Stimulated activated CD4-positive, alpha-beta T cell treated with anti-CD3 and anti-CD28 coated beads, Interleukin-1b, Interleukin-23, amount 100 ng/mL, for 48 hours (primary cell): ENCODE measurements at regions not wholly inside any gene's neighbourhood (a gene's known extent, or its start where the extent isn't known, plus 50 kb on each side); places are given as distances from the start of the nearest gene placed in this dataset.
"Not testable (repeated sequence)": the region's sequence is repeated elsewhere in the genome, so short reads cannot be mapped to it uniquely, and the experiment has no call there.

Experiments
- DNase-seq: peaks from one replicate; pipeline ENCODE4 v3.0.0-alpha.2; 2020

DNA sequence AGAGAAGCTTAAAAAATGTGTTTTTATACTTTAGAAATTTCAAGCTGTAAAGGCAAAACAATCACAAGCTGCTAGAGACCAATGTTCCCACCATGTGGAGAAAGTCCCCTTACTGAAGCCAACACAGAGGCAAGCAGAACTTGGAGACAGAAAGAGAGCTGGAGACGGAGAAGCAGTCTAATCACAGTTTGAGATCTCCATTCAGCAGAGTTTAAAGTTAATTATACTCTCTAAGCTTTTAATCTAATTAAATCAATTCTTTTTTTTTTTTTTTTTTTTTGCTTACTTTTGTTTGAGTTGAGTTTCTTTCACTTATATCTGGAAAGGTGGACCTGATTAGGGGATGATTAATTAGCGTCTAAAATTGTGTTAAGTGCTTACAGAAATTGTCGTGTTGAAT lies 1534.3 kb downstream of the MAT2B start:
- DNase-seq = no peak

DNA sequence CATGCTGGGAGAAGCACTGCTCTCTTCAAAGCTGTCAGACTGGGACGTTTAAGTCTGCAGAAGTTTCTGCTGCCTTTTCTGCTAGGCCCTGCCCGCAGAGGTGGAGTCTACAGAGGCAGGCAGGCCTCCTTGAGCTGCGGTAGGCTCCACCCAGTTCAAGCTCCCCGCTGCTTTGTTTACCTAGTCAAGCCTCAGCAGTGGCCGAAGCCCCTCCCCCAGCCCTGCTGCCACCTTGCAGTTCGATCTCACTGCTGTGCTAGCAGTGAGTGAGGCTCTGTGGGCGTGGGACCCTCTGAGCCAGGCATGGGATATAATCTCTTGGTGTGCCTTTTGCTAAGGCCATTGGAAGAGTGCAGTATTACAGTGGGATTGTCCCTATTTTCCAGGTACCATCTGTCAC lies 1540.5 kb downstream of the MAT2B start:
- not testable (repeated sequence) for DNase-seq

DNA sequence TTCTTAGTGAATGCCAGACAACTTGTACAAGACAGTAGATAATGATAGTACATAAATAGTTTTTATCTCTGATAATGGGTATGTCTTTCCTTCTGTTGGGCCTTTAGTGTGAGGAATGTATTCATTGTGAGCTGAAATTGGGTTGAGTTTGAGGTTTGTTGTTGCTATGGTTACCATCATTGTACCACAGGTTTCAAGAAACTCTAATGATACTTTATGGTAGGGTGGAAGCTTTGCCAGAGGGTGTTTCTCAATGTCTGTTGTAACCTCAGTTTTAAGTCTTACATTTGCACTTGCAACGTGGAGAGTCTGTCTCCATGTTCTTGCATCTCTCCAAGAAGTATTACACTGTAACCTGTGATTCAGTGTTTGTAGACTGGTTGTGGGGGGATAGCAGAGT lies 1550.1 kb downstream of the MAT2B start:
- DNase-seq = no peak

DNA sequence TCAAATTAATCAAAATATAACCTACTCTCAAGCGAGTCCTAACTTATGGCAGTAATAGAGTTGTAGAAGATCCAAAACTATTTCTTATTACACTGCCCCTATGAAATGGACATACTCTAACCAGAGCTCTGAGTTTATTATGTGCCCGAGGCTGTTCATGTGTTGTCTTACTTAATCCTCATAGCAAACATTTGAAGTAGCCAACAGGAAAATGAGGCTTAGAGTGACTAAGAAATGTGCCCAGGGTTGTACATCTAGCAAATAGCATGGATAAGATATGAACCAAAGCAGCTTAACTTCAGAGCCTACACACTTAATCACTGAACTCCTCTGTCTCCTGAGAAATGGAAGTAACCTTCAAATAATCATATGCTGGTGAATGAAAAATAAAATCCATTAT lies 1551.7 kb downstream of the MAT2B start:
- DNase-seq = no peak

DNA sequence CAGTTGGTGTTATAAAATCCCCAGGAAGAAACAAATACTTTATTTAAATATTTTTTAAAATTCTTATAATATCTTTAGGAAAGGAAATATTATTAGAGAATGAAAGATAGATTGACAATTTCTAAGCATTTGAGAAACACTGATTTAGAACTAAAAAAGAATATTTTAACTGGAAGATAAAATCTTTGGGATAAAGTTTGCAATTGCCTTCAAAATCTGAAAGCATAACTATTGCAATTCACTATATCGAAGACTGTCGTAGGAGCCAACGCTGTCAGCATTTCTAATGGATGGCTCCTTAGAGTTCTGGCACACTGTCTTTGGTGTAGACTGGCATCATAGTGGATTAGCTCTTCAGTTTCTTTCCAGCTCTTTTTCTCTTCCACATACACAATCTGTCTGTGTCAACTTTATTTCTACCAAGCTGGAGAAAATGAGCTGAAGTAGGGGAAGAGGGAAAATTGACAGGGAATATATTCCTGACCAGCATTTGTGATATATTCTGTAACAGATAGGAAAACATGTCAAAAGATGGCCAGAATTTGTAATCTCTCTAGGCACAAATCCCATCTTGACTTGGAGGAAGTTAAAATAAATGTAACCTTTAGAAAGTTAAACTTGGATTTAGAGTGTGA lies 1561.4 kb downstream of the MAT2B start:
- DNase-seq = no peak

DNA sequence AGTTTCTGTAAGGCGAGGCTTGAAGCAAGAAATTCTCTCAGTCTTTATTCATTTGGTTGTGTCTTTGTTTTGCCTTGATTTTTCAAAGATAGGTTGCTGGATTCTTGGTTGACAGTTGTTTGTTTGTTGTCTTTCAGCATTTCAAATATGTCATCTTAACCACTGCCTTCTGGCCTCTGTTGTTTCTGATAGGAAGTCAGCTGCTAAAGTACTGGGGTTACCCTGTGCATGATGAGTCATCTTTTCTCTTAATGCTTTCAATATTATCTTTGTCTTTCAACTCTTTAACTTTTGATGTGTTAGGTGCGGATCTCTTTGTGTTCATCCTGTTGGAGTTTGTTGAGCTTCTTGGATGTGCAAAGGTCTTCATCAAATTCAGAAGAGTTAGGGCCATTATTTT lies 1571.3 kb downstream of the MAT2B start:
- DNase-seq = no peak

DNA sequence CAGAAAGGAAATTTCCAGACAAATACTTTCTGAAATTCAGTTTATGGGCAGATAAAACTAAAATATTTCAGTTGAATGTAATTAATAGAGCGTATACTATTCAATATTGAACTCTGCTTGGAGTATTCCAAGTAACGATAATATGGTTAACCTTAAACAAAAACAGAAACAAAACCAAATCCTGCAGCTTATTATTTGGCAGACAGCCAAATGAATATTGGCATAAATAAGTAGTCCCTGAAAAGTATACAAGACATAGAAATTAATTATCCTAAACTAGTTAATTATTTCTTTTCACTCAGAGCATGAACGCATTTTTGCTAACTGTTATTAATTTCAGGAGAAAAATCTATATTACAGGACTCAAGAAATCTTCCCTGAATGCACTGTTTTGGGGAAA lies 1574.0 kb downstream of the MAT2B start:
- no peak for DNase-seq

DNA sequence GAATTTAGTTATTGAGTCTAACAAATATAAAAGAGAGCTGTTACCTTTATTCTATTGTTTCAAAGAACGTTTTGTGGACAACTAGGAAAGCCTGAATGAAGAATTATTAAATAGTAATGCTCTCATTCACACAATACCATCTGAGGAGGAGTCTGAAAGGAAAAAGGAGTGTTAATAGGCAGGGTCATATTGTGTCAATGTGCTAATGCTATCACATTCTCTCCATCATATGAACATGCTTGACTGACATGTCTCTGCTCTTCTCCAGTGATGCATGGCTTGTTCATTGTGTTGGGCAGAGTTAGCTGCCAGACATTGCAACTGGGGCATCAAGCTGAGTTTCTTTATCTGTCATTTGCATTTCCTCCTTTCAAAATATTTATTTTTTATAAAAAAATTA lies 1578.0 kb downstream of the MAT2B start:
- no peak for DNase-seq

DNA sequence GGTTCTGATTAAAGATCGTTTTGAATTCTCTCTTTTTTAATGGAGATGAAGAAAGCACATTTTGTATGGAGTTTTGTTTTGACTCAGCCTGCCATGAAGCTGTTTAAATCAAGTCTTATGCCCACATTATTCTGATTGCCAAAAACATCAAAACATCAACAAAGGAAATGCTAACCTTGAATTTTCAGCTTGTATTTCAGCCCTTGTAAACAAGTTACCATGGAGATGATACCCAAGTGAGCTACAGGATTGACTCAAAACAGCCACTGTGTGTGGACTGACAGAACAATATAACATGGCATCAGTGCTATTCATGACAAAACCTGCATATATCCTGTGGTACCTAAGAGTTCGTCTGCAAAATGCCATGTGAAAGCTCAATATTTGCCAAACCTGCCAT lies 1581.0 kb downstream of the MAT2B start:
- no peak for DNase-seq

DNA sequence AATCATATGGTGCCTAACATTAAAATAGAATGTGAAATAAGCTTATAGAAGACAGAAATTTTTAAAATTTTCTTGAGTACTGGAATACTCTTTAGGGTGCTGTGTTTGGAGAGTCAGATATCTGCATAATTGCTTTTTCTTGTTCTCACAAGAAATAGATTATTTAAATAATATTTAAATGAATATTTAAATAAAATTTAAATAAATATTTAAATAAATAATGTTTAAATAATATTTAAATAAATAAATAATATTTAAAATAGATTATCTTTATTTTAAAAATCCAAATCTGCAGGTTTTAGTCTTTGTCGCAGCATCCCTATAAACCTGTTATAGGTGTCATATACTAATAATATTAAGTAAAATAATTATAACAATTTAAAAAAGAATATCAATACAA lies 1589.4 kb downstream of the MAT2B start:
- no peak for DNase-seq

DNA sequence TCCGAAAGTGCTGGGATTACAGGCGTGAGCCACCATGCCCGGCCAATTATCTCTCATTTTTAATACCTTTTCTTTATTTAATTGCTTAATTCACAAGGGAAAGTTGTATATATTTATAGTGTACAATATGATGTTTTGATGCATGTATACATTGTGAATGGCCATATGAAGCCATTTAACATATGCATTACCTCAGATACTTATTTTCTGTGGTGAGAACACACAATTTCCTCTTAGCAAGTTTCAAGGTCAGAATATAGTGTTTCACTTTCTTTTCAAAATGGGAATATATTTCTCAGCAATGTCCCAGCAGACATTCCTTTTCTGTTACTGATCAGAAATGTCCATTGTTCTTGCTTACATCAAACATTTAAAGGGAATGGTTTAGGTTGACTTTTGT lies 1596.3 kb downstream of the MAT2B start:
- no peak for DNase-seq

DNA sequence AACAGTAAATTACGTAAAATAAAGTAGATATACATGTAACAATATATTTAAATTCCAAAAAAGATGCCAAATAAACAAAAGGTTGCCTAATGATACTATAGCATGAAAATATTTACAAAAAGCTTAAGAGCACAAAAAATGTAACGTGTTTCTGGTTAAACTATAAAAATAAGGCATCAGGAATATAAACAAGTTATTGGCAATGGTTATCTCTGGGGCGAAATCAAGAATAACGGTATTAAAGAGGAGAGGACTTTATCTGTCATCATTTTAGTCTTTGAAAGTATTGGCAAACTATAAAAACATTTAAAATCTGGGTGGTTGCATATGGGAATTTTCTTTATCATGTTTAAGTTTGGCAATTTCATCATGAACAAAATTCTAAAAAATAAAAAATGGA lies 1599.2 kb downstream of the MAT2B start:
- DNase-seq = no peak

DNA sequence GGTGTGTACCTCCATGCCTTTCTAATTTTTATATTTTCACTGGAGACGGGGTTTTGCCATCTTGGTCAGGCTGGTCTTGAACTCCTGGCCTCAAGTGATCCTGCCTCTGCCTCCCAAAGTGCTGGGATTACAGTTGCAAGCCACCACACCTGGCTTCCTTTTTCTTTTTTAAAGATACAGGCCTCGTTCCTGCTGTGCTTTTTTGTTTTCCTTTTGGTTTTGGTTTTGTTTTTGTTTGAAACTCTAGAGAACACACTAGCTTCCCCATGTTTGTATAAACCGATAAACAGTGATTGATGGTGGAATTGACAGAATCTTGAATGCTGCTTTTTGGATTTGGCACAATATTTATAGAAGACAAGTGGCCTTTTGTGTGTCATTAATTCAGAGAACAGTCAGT lies 1603.4 kb downstream of the MAT2B start:
- no peak for DNase-seq

DNA sequence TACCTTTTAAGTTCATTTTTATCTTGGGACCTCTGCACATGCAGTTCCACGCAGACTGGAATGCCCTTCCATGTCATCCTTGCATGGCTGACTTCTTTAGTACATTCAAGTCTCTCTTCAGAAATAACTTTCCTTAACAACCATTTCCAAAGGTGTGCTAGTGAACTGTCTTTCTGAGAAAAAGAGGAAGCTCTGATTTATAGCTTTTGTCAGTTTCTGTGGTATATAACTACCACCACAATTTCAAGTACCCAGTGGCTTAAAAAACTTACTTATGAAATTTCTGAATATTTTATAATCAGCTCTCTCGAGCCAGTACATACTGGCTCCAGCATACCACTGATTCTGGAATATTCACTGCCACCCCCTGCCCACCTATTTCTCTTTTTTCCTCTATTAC lies 1613.8 kb downstream of the MAT2B start:
- DNase-seq = no peak

DNA sequence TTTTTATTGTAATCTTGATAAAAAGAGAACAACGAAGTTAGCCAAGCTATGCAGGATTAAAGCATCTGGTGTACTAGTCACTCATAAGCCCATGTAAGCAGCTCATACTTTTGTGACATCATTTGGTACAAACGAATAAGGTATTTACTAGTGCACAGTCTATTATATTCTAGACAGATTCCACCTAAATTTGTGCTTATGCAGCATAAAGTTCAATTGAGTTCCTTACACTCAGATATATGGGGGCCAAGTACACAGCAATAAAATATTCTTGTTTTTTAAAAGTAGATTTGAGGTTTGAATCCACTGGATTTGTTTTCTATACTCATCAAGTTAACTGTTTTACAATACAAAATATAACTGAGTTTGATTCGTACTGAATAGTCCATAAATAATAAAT lies 1621.2 kb downstream of the MAT2B start:
- DNase-seq = no peak

DNA sequence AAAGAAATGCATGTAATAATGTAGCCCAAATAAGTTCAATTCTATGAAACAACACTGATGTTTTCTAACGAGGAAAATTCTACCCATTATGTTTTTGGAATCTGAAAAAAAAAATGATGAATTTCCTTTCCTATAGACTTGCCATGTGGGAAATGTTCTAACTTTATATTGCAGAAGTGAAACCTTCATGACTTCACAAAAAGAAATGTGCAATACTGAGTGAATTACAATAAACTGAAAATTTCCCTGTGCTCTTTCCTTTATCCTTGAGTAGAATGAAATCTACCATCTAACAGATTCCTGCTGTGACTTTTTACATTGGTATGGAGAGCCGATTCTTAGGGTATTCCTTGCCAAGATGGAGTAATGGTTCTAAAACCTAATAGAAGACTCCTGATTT lies 1622.5 kb downstream of the MAT2B start:
- DNase-seq = no peak

DNA sequence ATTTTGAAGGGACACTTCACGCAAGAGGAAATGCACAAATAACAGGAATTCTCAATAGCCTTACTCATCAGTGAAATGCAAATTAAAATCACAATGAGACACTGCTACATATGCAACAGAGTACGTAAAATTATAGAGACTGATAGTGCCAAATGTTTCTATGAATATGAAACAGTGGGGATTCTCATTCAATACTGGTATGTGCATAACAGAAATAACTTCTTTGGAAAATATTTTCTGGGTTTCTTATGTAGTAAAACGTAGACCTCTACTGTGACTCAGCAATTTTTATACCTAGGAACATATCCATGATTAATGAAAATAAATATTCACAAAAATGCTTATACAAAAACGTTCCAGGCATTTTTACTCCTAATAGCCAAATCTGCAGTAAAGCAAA lies 1625.2 kb downstream of the MAT2B start:
- DNase-seq = no peak

DNA sequence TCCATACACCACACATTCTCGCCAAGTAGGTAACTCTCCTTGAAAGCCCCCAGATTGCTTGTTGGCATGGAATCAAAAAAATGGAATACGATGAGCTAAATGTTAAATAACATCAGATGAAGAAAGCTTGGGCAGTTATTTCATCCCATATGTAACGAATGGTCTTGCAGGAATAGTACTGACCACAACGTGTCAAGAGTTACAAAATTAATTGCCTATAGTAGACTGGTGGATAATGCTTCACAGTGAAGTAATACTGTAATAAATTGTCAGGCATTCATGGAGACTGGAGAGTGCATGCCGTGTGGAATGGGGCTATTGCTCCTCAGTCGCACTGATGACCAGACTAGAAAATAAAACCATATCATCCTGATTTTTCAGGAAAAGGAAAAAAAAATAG lies 1628.7 kb downstream of the MAT2B start:
- DNase-seq = no peak

DNA sequence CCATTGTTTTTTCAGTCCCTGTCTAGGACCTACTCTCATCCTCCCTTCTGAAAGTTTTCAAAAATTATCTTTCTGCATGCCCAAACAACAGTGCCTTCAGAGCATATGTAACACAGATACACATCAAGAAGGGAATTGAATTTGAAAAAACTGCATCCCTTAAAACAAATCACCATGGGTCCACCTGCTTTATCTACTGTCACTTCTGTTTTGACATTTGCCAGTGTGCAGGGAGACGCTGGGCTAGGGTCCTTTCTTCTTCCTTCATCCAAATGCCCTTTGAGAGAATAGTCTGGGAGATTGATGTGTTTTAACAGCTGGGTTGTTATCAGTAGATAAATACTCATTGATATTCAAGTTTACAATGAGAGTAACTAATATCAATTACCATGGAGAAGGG lies 1630.1 kb downstream of the MAT2B start:
- no peak for DNase-seq

DNA sequence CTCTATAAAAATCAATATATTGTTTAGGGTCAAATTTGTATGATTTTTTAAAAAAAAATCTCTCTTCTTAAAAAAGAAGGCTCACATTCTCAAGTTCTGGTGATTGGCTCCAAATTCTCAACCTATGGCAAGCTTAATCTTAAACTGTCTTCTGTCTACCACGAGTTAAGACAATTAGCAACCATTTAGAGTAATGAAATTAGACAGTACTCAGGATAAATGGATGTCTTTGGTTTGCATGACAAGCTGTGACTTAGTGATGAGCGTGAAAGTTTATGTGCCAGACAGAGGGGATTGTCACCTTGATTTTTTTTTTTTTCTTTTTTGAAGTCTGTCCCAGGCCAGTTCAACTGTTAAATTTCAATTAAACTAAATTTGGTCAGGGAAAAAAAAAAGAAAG lies 1632.3 kb downstream of the MAT2B start:
- DNase-seq = no peak

DNA sequence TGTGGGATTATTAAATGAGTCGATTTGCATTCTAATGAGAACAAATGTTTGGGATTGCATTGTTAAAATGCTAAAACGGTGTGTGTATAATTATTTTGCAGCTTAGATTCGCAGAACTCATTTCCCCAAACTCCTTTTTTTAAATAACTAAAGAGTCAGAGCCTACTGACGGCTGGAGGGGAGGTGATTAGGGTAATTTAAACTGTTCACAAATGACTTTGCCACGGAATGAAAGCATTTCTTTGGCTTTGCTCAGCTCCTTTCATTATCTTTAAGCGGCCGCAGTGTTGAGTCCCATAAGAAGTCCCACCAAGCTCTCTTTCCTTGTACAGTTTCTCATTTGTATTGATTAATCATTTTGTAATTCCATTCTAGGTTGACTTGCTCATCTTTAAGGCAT lies 1632.8 kb downstream of the MAT2B start:
- no peak for DNase-seq

DNA sequence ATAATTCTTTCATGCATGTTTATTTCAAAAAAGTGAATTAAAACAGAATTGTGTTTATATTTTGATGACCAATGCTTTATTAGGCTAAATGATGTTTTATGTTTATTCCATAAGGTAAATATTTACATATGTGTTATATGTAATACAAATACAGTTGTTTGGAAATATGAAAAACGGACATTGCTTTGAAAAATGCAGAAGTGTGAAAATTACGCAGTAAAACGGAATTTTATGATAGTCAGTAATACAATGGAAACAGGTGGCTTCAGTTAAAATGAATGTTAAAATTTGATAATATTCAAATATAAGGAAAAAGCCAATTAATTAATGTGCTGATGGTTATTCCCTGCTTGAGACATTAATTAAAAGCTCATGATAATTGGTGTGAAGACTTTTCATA lies 1633.8 kb downstream of the MAT2B start:
- no peak for DNase-seq

DNA sequence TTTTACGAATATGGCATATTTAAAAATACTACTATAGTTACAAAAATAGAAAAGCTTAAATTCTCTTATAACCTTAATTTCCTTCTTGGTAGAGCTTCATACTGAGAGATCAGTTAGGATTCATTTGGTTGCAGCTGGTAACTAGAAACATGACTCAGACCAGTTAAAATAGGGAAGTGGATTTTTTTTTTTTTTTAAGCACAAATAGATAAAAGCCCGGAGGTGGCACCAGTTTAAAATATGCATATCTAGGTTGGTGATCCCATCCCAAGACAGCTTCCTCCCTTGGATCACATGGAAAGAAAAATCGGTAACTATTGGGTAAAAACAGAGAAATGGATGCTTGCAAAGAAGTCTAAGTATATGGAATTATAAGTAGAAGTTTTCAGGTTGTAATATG lies 1634.3 kb downstream of the MAT2B start:
- DNase-seq = no peak

DNA sequence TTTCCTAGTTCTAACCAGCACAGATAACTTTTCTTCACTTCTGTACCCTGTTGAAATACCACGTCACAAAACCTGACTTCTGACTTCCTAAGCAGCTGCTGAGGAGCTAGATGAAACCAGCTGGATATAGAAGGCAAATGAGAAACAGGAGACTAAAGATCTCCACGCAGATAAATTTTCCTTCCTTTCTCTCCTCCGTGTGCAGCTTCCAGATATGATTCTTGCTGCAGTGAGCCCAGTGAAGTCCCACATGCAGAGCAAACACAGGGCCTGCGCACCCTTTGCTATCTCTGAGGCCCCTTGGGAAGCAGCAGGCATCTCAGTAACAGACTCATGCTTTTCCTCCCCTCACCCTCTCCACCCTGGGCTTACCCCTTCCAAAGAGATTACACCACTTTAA lies 1638.3 kb downstream of the MAT2B start:
- DNase-seq = no peak

DNA sequence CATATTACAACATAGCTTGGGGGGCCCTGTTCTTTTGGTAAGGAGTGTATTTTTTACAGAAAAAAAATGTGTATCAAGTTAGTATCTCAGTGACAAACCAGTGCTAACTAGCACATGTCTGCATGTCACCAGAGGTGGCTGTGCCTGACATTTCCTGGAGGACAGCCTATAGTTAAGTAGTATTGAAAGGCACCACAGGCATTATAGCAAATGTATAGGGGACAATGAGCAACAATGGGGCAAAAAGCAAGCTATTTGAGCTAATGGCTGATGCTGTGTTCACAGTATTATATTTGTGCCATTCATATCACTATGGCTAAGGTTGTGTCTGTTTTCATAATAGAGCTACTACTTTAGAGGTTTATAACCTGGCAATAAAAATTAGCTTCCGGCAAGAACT lies 1644.0 kb downstream of the MAT2B start:
- DNase-seq = no peak

DNA sequence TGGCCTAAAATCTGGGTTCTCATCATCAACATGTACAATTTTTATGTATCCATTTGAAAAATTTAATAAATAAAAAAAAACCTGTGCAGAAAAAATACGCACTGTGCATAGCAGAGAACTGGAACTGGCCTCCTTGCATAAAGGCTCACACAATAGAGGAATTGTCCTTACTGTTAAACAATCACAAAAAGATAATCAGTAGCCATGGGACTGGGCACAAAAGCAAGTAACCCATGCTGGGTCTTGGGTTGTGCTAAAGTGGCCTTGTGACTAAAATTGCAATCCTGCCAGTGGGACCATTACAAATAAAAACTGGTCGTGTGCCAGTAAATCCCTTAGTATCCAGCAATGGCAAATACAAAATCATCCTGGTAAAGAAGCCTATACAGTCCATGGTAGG lies 1646.6 kb downstream of the MAT2B start:
- no peak for DNase-seq
